HepG2 (cell line): ENCODE measurements at regions not wholly inside any gene's neighbourhood (a gene's known extent, or its start where the extent isn't known, plus 50 kb on each side); places are given as distances from the start of the nearest gene placed in this dataset.

ENCODE experiments used
- CBFB ChIP-seq: sonication (generic); formaldehyde crosslinking; IDR thresholded peaks from 2 replicates; pipeline ENCODE4 v1.4.0; 2020; ENCODE audit warnings: missing genetic modification reagents
- ETV6 ChIP-seq: sonication (generic); formaldehyde crosslinking; conservative IDR thresholded peaks from 2 replicates; pipeline ENCODE4 v1.4.0; 2020; ENCODE audit warnings: missing genetic modification reagents
- FOXP1 ChIP-seq, 2 experiments: fragments of 450-650 bp in 1 of 2; IDR thresholded peaks; 2 replicates each; pipeline ENCODE4 v1.6.1; 2017 to 2018; ENCODE audit warnings: antibody characterized with exemption in 1 of 2
- MEIS2 ChIP-seq: sonication (generic); formaldehyde crosslinking; IDR thresholded peaks from 2 replicates; pipeline ENCODE4 v1.9.0; 2021; ENCODE audit warnings: mild to moderate bottlenecking, missing genetic modification reagents
- MYNN ChIP-seq: sonication (generic); formaldehyde crosslinking; IDR thresholded peaks from 2 replicates; pipeline ENCODE4 v1.4.0; 2020; ENCODE audit warnings: mild to moderate bottlenecking, low read depth, missing genetic modification reagents
- RFX3 ChIP-seq: IDR thresholded peaks from 2 replicates; pipeline ENCODE4 v1.6.1; 2016; ENCODE audit warnings: missing biosample characterization, missing genetic modification reagents
- TMF1 ChIP-seq: sonication (generic); formaldehyde crosslinking; IDR thresholded peaks from 2 replicates; pipeline ENCODE4 v1.8.1; 2022; ENCODE audit warnings: low read depth, missing genetic modification reagents
- TF ChIP-seq, protein P1 (sequence below): sonication (generic); formaldehyde crosslinking; IDR thresholded peaks from 2 replicates; pipeline ENCODE4 v1.4.0; 2020; ENCODE audit warnings: missing genetic modification reagents, mild to moderate bottlenecking, borderline replicate concordance
- TF ChIP-seq, protein P2 (sequence below): sonication (generic); formaldehyde crosslinking; conservative IDR thresholded peaks from 2 replicates; pipeline ENCODE4 v1.4.0; 2020; ENCODE audit warnings: missing genetic modification reagents
- TF ChIP-seq, protein P3 (sequence below): sonication (generic); formaldehyde crosslinking; IDR thresholded peaks from 2 replicates; pipeline ENCODE4 v1.9.0; 2021; ENCODE audit warnings: missing genetic modification reagents, borderline replicate concordance
- TF ChIP-seq, protein P4 (sequence below): sonication (generic); formaldehyde crosslinking; IDR thresholded peaks from 2 replicates; pipeline ENCODE4 v1.4.0; 2020; ENCODE audit warnings: low read depth, missing genetic modification reagents
- TF ChIP-seq, protein P5 (sequence below): sonication (generic); formaldehyde crosslinking; IDR thresholded peaks from 2 replicates; pipeline ENCODE4 v1.4.0; 2020; ENCODE audit warnings: missing genetic modification reagents, borderline replicate concordance
- TF ChIP-seq, protein P6 (sequence below): sonication (generic); formaldehyde crosslinking; IDR thresholded peaks from 2 replicates; pipeline ENCODE4 v1.4.0; 2020; ENCODE audit warnings: missing genetic modification reagents

DNA sequence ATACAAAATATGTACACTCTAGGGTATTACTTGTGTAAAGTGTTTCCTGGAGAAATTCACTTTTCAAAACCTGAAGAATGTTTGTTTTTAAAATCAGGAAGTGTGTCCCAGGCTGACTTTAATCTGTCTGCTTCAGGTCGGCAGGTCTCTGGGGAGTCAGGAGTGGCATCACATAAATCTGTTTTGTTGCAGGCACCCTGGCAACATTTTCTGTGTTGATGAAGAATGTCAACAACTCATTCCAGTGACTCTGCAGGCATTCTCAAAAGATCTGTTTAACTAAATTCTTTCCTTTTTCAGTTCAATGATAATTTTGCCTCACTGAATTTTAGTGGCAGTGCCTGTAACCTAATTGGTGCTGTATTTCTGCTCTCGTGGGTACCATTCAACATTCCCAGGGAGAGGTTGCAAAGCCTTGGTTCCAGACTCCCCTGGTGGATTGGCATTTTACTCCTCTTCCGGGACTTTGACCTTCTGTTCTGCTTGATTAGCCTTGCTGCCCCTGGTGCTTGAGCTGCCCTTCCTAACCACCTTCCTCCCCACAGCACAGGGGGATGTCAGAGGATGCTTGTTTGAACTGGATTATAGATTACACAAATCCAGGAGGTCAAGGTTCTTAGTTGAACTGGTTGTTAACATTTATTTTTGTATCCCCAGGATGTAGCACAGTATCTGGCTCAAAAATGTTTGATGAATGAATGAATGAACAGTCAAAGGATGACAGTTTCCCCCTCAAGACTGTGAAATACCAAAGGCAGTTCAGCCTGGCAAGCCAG is 55.4 kb upstream of the LPGAT1 start (continued):
- TF ChIP-seq, protein P1, sequence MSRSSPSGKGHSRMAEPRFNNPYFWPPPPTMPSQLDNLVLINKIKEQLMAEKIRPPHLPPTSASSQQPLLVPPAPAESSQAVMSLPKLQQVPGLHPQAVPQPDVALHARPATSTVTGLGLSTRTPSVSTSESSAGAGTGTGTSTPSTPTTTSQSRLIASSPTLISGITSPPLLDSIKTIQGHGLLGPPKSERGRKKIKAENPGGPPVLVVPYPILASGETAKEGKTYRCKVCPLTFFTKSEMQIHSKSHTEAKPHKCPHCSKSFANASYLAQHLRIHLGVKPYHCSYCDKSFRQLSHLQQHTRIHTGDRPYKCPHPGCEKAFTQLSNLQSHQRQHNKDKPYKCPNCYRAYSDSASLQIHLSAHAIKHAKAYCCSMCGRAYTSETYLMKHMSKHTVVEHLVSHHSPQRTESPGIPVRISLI, result peak; percentile 33; the same call in 1 of the 2 replicates
- TF ChIP-seq ETV6 (CRISPR knock-in tag) (no peak), CBFB (CRISPR knock-in tag) (no peak), MYNN (CRISPR knock-in tag) (no peak), TMF1 (no peak), FOXP1 (IDR thresholded peaks at IDR 0.05) (no peak), FOXP1 (CRISPR knock-in tag; IDR thresholded peaks at IDR 0.05) (peak; percentile 55; the same call in 1 of the 2 replicates), RFX3 (no peak), MEIS2 (peak; percentile 55)
- TF ChIP-seq, protein P2, sequence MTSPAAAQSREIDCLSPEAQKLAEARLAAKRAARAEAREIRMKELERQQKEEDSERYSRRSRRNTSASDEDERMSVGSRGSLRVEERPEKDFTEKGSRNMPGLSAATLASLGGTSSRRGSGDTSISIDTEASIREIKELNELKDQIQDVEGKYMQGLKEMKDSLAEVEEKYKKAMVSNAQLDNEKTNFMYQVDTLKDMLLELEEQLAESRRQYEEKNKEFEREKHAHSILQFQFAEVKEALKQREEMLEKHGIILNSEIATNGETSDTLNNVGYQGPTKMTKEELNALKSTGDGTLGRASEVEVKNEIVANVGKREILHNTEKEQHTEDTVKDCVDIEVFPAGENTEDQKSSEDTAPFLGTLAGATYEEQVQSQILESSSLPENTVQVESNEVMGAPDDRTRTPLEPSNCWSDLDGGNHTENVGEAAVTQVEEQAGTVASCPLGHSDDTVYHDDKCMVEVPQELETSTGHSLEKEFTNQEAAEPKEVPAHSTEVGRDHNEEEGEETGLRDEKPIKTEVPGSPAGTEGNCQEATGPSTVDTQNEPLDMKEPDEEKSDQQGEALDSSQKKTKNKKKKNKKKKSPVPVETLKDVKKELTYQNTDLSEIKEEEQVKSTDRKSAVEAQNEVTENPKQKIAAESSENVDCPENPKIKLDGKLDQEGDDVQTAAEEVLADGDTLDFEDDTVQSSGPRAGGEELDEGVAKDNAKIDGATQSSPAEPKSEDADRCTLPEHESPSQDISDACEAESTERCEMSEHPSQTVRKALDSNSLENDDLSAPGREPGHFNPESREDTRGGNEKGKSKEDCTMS (CRISPR knock-in tag), result no peak
- TF ChIP-seq, protein P3, sequence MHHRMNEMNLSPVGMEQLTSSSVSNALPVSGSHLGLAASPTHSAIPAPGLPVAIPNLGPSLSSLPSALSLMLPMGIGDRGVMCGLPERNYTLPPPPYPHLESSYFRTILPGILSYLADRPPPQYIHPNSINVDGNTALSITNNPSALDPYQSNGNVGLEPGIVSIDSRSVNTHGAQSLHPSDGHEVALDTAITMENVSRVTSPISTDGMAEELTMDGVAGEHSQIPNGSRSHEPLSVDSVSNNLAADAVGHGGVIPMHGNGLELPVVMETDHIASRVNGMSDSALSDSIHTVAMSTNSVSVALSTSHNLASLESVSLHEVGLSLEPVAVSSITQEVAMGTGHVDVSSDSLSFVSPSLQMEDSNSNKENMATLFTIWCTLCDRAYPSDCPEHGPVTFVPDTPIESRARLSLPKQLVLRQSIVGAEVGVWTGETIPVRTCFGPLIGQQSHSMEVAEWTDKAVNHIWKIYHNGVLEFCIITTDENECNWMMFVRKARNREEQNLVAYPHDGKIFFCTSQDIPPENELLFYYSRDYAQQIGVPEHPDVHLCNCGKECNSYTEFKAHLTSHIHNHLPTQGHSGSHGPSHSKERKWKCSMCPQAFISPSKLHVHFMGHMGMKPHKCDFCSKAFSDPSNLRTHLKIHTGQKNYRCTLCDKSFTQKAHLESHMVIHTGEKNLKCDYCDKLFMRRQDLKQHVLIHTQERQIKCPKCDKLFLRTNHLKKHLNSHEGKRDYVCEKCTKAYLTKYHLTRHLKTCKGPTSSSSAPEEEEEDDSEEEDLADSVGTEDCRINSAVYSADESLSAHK, result no peak
- TF ChIP-seq, protein P4, sequence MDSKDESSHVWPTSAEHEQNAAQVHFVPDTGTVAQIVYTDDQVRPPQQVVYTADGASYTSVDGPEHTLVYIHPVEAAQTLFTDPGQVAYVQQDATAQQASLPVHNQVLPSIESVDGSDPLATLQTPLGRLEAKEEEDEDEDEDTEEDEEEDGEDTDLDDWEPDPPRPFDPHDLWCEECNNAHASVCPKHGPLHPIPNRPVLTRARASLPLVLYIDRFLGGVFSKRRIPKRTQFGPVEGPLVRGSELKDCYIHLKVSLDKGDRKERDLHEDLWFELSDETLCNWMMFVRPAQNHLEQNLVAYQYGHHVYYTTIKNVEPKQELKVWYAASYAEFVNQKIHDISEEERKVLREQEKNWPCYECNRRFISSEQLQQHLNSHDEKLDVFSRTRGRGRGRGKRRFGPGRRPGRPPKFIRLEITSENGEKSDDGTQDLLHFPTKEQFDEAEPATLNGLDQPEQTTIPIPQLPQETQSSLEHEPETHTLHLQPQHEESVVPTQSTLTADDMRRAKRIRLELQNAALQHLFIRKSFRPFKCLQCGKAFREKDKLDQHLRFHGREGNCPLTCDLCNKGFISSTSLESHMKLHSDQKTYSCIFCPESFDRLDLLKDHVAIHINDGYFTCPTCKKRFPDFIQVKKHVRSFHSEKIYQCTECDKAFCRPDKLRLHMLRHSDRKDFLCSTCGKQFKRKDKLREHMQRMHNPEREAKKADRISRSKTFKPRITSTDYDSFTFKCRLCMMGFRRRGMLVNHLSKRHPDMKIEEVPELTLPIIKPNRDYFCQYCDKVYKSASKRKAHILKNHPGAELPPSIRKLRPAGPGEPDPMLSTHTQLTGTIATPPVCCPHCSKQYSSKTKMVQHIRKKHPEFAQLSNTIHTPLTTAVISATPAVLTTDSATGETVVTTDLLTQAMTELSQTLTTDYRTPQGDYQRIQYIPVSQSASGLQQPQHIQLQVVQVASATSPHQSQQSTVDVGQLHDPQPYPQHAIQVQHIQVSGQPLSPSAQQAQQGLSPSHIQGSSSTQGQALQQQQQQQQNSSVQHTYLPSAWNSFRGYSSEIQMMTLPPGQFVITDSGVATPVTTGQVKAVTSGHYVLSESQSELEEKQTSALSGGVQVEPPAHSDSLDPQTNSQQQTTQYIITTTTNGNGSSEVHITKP, result 0 out of 2 replicates have a peak, but pooled peaks have one; percentile 48
- TF ChIP-seq, protein P5, sequence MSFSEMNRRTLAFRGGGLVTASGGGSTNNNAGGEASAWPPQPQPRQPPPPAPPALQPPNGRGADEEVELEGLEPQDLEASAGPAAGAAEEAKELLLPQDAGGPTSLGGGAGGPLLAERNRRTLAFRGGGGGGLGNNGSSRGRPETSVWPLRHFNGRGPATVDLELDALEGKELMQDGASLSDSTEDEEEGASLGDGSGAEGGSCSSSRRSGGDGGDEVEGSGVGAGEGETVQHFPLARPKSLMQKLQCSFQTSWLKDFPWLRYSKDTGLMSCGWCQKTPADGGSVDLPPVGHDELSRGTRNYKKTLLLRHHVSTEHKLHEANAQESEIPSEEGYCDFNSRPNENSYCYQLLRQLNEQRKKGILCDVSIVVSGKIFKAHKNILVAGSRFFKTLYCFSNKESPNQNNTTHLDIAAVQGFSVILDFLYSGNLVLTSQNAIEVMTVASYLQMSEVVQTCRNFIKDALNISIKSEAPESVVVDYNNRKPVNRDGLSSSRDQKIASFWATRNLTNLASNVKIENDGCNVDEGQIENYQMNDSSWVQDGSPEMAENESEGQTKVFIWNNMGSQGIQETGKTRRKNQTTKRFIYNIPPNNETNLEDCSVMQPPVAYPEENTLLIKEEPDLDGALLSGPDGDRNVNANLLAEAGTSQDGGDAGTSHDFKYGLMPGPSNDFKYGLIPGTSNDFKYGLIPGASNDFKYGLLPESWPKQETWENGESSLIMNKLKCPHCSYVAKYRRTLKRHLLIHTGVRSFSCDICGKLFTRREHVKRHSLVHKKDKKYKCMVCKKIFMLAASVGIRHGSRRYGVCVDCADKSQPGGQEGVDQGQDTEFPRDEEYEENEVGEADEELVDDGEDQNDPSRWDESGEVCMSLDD (CRISPR knock-in tag), result no peak
- TF ChIP-seq, protein P6, sequence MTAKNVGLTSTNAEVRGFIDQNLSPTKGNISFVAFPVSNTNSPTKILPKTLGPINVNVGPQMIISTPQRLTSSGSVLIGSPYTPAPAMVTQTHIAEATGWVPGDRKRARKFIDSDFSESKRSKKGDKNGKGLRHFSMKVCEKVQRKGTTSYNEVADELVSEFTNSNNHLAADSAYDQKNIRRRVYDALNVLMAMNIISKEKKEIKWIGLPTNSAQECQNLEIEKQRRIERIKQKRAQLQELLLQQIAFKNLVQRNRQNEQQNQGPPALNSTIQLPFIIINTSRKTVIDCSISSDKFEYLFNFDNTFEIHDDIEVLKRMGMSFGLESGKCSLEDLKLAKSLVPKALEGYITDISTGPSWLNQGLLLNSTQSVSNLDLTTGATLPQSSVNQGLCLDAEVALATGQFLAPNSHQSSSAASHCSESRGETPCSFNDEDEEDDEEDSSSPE (CRISPR knock-in tag), result no peak
